ACHN (cell line): ENCODE measurements at regions not wholly inside any gene's neighbourhood (a gene's known extent, or its start where the extent isn't known, plus 50 kb on each side); places are given as distances from the start of the nearest gene placed in this dataset.

Experiments used
- DNase-seq: peaks from one replicate; pipeline ENCODE4 v3.0.0-alpha.2; 2015
- in situ Hi-C: cut with HindIII; loops from 2 replicates; pipeline ENCODE4 v1.10.0; 2017; ENCODE audit warnings: low sequenced_read_pairs, low pct_ligation_motif_present, low pct_unique_long_range_greater_than_20kb

- no peak for DNase-seq
- in situ Hi-C loops, result no loop called here
These were observed 149.9 kb downstream of the CHRM3 start for GRCh38 chr1:239536165-239536849.

DNA sequence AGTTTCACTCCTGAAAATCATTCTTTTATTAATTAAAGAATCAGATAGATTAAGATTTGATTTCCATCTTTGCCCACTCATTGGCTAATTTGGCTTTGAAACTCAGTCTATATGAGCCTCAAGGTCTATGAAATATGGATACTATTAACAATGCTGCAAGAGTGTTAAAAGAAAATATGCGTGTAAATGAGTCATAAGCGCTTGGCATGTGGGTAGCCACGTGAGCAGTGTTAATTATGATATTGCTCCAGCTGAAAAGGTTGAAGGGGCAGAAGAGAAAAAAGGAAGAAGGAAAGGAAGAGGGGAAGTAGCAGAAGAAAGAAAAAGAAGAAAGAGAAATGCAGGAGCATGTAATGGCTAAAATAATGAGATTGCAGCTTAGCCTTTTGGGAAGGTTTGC lies 151.4 kb downstream of the CHRM3 start:
- no peak for DNase-seq
- in situ Hi-C loops, result no loop called here

GRCh38 chr1:239538239-239538988 lies 152.0 kb downstream of the CHRM3 start:
- in situ Hi-C loops, result no loop called here
- no peak for DNase-seq

- no peak for DNase-seq
- in situ Hi-C loops, result no loop called here
These were observed 152.7 kb downstream of the CHRM3 start for GRCh38 chr1:239539051-239539450.

DNA sequence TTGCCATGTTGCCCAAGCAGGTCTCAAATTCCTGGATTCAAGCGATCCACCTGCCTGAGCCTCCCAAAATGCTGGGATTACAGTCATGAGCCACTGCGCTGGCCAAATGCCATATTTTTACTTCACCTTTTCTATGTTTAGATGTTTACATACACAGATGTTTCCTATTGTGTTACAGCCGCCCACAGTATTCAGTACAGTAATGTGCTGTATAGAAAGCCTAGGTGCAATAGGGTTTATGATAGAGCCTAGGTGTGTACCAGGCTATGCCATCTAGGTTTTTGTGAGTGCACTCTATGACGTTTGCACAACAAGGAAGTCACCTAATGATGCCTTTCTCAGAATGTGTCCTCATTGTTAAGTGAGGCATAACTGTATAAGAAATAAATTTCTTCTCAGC lies 153.4 kb downstream of the CHRM3 start:
- in situ Hi-C loops, result no loop called here
- no peak for DNase-seq

GRCh38 chr1:239543873-239544272 lies 157.5 kb downstream of the CHRM3 start:
- DNase-seq, result no peak
- in situ Hi-C loops, result no loop called here

GRCh38 chr1:239545466-239545865 lies 159.1 kb downstream of the CHRM3 start:
- in situ Hi-C loops, result no loop called here
- no peak for DNase-seq

DNA sequence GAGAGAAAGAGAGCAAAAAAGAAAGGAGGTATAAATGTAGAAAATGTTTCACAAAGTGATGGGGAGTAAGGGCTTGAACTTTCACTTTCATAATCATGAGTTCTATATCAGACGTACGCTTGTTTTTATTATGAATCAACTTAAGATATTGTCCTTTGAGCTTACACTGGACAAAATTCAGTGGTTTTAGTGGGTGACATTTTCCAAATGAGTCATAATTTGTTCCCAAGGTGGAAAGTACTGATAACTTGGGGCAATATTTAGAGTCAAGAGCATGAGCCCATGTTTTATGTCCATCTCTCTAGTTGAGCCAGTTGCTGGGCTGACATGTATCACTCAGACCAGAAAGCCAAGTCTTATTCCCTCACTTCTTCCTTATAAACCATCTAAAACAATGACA lies 161.6 kb downstream of the CHRM3 start:
- no peak for DNase-seq
- in situ Hi-C loops, result no loop called here

- no peak for DNase-seq
- in situ Hi-C loops, result no loop called here
These were observed 163.8 kb downstream of the CHRM3 start for GRCh38 chr1:239550178-239550577.

- in situ Hi-C loops, result no loop called here
- DNase-seq, result no peak
These were observed 169.0 kb downstream of the CHRM3 start for GRCh38 chr1:239555350-239555749.

DNA sequence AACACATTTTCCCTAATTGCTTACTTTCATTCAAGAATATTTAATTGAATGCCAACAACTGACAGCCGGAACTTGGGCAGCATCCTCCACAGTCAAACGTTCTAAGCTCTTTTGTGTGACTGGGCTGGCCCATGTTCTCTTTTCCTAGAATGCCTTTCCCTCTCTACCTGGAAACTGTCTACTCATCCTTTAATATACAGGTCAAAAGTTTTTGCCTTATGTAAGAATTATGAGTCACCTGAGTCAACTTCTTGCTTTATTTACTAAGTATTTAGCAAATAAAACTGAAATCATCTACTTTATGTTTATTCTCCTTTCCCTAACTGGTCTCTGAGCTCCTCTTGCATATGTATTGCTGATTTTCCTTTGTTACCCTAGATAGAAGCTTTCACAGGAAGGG lies 172.2 kb downstream of the CHRM3 start:
- no peak for DNase-seq
- in situ Hi-C loops, result no loop called here

GRCh38 chr1:239558991-239559390 lies 172.6 kb downstream of the CHRM3 start:
- in situ Hi-C loops, result no loop called here
- no peak for DNase-seq

DNA sequence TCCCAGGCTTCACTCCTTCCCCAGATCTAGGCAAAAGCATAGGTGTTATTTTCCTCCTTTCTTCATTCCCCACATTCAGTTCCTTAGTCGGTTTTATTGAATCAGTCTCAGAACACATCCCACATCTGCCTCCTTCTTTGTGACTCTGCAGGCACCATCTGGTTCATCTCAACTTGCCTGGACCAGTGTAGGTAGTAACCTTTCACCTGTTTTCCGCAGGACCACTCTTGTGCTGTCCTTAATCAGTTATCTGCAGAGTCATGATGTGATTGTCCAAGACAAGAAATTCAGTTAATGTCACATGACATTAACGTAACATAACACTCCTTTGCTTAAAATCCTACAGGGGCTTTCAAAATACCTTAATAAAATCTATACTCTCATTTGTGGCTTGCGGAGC lies 174.6 kb downstream of the CHRM3 start:
- in situ Hi-C loops, result no loop called here
- DNase-seq, result no peak

- in situ Hi-C loops, result no loop called here
These were observed 175.7 kb downstream of the CHRM3 start for GRCh38 chr1:239562095-239562494.

DNA sequence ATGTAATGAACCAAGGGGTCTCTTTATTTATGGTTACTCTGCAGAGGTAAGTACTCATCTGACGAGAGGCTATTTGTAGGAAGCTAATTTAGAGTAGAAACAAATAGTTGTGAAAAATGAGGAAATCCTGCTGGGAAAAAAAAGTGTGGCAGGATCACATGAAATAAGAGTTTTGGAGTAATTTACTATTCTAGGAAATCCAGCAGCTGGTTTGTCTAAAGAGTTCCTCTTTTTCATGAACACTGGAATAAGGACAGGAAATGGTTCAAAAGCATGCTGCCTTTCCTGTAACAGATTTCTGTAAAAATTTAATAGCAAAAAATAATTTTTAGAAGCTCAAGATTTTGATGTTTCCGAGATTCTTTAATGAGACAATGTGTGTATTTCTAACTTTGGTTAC lies 177.3 kb downstream of the CHRM3 start:
- no peak for DNase-seq
- in situ Hi-C loops, result no loop called here

More at GRCh38 chr1:239562095-239562494, 175.7 kb downstream of the CHRM3 start:
- DNase-seq, result no peak

DNA sequence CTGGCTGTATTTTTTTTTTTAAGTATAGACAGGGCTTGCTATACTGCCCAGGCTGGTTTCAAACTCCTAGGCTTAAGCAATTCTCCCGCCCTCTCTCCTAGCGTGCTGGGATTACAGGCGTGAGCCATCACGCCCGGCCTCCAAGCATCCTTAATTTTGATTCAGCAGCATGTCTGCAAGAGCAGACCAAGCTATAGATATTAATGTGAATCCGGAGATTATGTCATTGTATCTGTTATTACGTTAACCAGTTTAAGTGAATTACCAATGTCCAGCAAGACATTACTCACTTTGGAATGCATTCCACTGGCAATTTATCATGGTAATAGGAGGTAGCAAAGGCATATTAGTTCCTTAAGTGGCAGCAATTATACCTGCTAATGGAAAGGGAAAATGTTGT lies 179.7 kb downstream of the CHRM3 start:
- in situ Hi-C loops, result no loop called here
- no peak for DNase-seq

DNA sequence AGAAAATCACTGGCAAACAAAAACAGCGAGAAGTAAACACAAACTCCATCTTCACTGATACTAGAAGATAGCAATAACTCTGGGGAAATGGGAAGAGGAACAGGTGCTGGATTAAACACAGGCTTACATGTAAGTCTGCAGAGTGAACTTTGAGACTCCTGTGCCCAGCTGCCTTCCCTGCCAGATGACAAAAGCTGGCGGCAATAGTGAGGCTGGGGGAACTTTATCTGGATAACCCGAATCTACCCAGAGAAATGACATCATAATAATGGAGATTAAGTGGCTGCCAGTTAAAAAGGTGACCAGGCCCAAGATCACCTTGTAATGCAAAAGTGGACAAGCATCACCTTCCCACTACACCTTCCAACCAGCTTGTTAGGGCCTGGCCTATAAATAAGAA lies 184.5 kb downstream of the CHRM3 start:
- in situ Hi-C loops, result no loop called here
- DNase-seq, result no peak

- DNase-seq, result no peak
- in situ Hi-C loops, result no loop called here
These were observed 185.8 kb downstream of the CHRM3 start for GRCh38 chr1:239572183-239572582.

GRCh38 chr1:239574112-239574511 lies 187.7 kb downstream of the CHRM3 start:
- DNase-seq, result no peak
- in situ Hi-C loops, result no loop called here

GRCh38 chr1:239575113-239575512 lies 188.7 kb downstream of the CHRM3 start:
- in situ Hi-C loops, result no loop called here
- DNase-seq, result no peak
